SU-DHL-6 (cell line): ENCODE measurements at regions not wholly inside any gene's neighbourhood (a gene's known extent, or its start where the extent isn't known, plus 50 kb on each side); places are given as distances from the start of the nearest gene placed in this dataset.

Experiments
- H2AFZ ChIP-seq: fragments of 200-600 bp; sonication (generic); 2 replicates; pipeline ENCODE4 v1.6.1; 2014; ENCODE audit warnings: low read depth, mild to moderate bottlenecking, moderate library complexity, mixed read lengths, antibody characterized with exemption, low read length; ENCODE audit not compliant: severe bottlenecking
- H3F3A ChIP-seq: fragments of 200-600 bp; shearing (Covaris generic); 2 replicates; pipeline ENCODE4 v1.6.0; 2016; ENCODE audit warnings: antibody characterized with exemption, mild to moderate bottlenecking; ENCODE audit not compliant: insufficient read depth
- H3K27ac ChIP-seq: fragments of 200-600 bp; sonication (generic); 2 replicates; pipeline ENCODE4 v1.5.1; 2016; ENCODE audit warnings: low read depth, mild to moderate bottlenecking, low read length, moderate library complexity, mixed read lengths
- H3K27me3 ChIP-seq: fragments of 200-600 bp; sonication (generic), shearing (Covaris generic); 2 replicates; pipeline ENCODE4 v1.6.0; 2014; ENCODE audit warnings: mild to moderate bottlenecking, low read length
- H3K36me3 ChIP-seq: fragments of 200-600 bp; sonication (generic); 2 replicates; pipeline ENCODE4 v1.6.1; 2014; ENCODE audit warnings: mild to moderate bottlenecking, low read length, mixed read lengths
- H3K4me2 ChIP-seq: fragments of 300-600, 200-600 bp; shearing (Covaris generic), sonication (generic); 2 replicates; pipeline ENCODE4 v1.6.0; 2014; ENCODE audit warnings: low read length, low read depth, mild to moderate bottlenecking; ENCODE audit not compliant: poor library complexity, severe bottlenecking
- H3K4me3 ChIP-seq: fragments of 200-600 bp; sonication (generic); 2 replicates; pipeline ENCODE4 v1.5.1; 2014; ENCODE audit warnings: antibody characterized with exemption, low read length, mild to moderate bottlenecking, mixed read lengths; ENCODE audit not compliant: insufficient read depth, poor library complexity, severe bottlenecking
- H3K79me2 ChIP-seq: fragments of 200-600 bp; sonication (generic); 2 replicates; pipeline ENCODE4 v1.6.1; 2014; ENCODE audit warnings: mild to moderate bottlenecking, low read length, moderate library complexity; ENCODE audit not compliant: insufficient read depth
- H3K9ac ChIP-seq: fragments of 200-600 bp; sonication (generic); 2 replicates; pipeline ENCODE4 v1.7.0; 2014; ENCODE audit warnings: mild to moderate bottlenecking, low read length
- H3K9me2 ChIP-seq: fragments of 200-600 bp; sonication (generic); replicated peaks from 2 replicates; pipeline ENCODE4 v1.6.1; 2014; ENCODE audit warnings: low read length; ENCODE audit not compliant: insufficient read depth
- H3K9me3 ChIP-seq: fragments of 200-600 bp; sonication (generic); 2 replicates; pipeline ENCODE4 v1.6.1; 2014; ENCODE audit warnings: low read length, mixed read lengths; ENCODE audit not compliant: insufficient read depth
- H4K20me1 ChIP-seq: fragments of 200-600 bp; sonication (generic); 2 replicates; pipeline ENCODE4 v1.6.1; 2014; ENCODE audit warnings: low read depth, mild to moderate bottlenecking, antibody characterized with exemption, low read length, moderate library complexity, mixed read lengths
- EZH2phosphoT487 ChIP-seq: fragments of 200-600 bp; sonication (generic), shearing (Covaris generic); conservative IDR thresholded peaks from 2 replicates; pipeline ENCODE4 v1.6.1; 2018; ENCODE audit warnings: mild to moderate bottlenecking, antibody characterized with exemption, low read length, moderate library complexity, mixed read lengths
- TF ChIP-seq, protein P1 (sequence below): fragments of 200-600 bp; sonication (generic); IDR thresholded peaks from one replicate; pipeline ENCODE4 v1.5.1; 2017; ENCODE audit warnings: antibody characterized with exemption, mild to moderate bottlenecking, low read length, moderate library complexity; ENCODE audit not compliant: insufficient read depth, poor library complexity, severe bottlenecking

DNA sequence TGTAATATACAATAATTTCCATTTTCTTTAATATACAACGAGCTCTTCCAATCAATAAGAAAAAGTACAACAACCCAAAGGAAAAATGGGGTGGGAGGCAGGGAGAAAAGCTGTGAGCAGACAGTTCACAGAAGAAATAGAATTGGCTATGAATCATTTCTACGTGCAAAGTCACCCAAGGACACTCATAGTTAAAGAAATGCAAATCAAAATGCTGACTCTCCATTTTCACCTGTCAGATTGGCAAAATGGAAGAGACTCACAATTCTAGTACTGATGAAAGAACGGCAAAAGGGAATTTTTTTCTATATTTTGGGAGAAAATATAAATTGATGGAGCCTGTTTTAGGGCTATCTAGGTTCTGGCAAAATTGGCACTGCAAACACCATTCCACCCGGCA is 116.3 kb upstream of the MEF2A start:
- H3K79me2 ChIP-seq = no peaks in the 10 kb centered on the region
- no peaks in the 10 kb centered on the region for H4K20me1 ChIP-seq
- TF ChIP-seq, protein P1, sequence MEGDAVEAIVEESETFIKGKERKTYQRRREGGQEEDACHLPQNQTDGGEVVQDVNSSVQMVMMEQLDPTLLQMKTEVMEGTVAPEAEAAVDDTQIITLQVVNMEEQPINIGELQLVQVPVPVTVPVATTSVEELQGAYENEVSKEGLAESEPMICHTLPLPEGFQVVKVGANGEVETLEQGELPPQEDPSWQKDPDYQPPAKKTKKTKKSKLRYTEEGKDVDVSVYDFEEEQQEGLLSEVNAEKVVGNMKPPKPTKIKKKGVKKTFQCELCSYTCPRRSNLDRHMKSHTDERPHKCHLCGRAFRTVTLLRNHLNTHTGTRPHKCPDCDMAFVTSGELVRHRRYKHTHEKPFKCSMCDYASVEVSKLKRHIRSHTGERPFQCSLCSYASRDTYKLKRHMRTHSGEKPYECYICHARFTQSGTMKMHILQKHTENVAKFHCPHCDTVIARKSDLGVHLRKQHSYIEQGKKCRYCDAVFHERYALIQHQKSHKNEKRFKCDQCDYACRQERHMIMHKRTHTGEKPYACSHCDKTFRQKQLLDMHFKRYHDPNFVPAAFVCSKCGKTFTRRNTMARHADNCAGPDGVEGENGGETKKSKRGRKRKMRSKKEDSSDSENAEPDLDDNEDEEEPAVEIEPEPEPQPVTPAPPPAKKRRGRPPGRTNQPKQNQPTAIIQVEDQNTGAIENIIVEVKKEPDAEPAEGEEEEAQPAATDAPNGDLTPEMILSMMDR = no peak
- TF ChIP-seq EZH2phosphoT487 = no peak
- H3K9me3 ChIP-seq = no peaks in the 10 kb centered on the region
- H3K27ac ChIP-seq = no peak overlapping the region
- H3F3A ChIP-seq = no peaks in the 10 kb centered on the region
- H3K36me3 ChIP-seq = no peaks in the 10 kb centered on the region
- H3K9ac ChIP-seq = no peak overlapping the region
- H3K9me2 ChIP-seq = no peaks in the 10 kb centered on the region
- no peak overlapping the region for H2AFZ ChIP-seq
- no peak overlapping the region for H3K4me2 ChIP-seq
- H3K27me3 ChIP-seq = no peaks in the 10 kb centered on the region
- no peak overlapping the region for H3K4me3 ChIP-seq

DNA sequence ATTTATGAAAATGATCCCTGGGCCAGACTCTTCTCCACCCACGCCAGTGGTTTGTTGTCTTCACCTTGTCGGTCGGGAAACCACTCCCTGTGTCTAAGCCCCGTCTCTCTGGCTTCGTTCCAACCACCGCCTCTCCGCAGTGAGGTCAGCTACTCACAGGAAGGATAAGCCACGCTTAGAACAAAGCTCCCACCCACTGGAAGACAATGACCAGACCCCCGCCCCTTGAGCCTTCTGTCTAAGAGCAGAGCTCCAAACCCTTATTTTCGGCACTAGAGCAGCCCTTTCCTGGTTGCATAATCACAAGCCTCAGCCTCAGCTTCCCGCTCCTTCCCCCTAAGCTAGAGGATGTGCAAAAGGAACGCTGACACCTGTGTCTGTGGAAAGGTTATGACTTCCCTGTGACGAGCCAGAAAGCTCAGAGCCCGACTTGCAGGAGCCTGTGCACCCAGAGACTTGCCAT is 114.9 kb upstream of the MEF2A start:
- no peak overlapping the region for H3K4me2 ChIP-seq
- no peak overlapping the region for H3K4me3 ChIP-seq
- no peak overlapping the region for H2AFZ ChIP-seq
- no peak for TF ChIP-seq EZH2phosphoT487
- TF ChIP-seq, protein P1 = no peak
- H3K9me3 ChIP-seq = no peaks in the 10 kb centered on the region
- H3K27ac ChIP-seq = no peak overlapping the region
- no peaks in the 10 kb centered on the region for H3K27me3 ChIP-seq
- H3K9me2 ChIP-seq = no peaks in the 10 kb centered on the region
- no peaks in the 10 kb centered on the region for H3K79me2 ChIP-seq
- no peak overlapping the region for H3K9ac ChIP-seq
- H4K20me1 ChIP-seq = no peaks in the 10 kb centered on the region
- no peaks in the 10 kb centered on the region for H3K36me3 ChIP-seq
- H3F3A ChIP-seq = no peaks in the 10 kb centered on the region

DNA sequence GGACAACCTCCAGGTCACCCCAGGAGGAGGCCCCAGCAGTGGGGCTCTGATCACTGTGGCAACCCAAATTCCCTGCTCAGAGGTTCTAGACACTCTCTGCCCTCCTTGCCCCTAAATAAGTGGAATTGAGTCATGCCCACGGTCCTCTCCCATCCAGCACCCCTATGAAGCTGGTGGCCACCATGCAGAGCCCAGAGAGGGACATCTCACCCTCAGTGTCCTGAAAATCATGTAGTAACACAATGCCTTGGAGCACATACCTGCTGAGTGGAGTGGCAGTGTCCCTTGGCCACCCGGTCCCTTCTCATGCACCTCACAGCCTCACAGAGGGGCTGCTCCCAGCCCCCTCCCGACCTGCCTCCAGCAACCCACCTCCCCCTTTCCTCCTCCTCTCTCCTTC is 114.3 kb upstream of the MEF2A start:
- no peak overlapping the region for H2AFZ ChIP-seq
- no peak overlapping the region for H3K4me2 ChIP-seq
- H3K4me3 ChIP-seq = no peak overlapping the region
- H3K27me3 ChIP-seq = no peaks in the 10 kb centered on the region
- no peak overlapping the region for H3K9ac ChIP-seq
- H3K79me2 ChIP-seq = no peaks in the 10 kb centered on the region
- no peaks in the 10 kb centered on the region for H3K9me3 ChIP-seq
- H3K36me3 ChIP-seq = no peaks in the 10 kb centered on the region
- TF ChIP-seq, protein P1 = no peak
- TF ChIP-seq EZH2phosphoT487 = no peak
- H3K27ac ChIP-seq = no peak overlapping the region
- H4K20me1 ChIP-seq = no peaks in the 10 kb centered on the region
- no peaks in the 10 kb centered on the region for H3F3A ChIP-seq
- H3K9me2 ChIP-seq = no peaks in the 10 kb centered on the region
